ENCODE measurements at regions not wholly inside any gene's neighbourhood (a gene's known extent, or its start where the extent isn't known, plus 50 kb on each side); places are given as distances from the start of the nearest gene placed in this dataset.

GRCh38 chr5:123882319-123882964 lies 370.5 kb downstream of the CSNK1G3 start:
- no peak for DNase-seq
- Histone ChIP-seq H3K4me3 (peak overlapping the region in 1 of 4 donors; percentile 2), H3K36me3 (no peaks in the 10 kb centered on the region), H3K9me3 (no peaks in the 10 kb centered on the region), H3K27ac (no peak overlapping the region), H3K4me1 (peaks cover 7 to 21% (median 9%) of the 10 kb centered on the region in 4 donors), H3K27me3 (no peaks in the 10 kb centered on the region)
- 51 to 55% methylated on average over 5 of the region's 5 CpGs for WGBS, 2 donors
- TF ChIP-seq CTCF (IDR thresholded peaks at IDR 0.05): no peak
- no peak for TF ChIP-seq EP300 (IDR thresholded peaks at IDR 0.05)
- no peak for TF ChIP-seq POLR2A (IDR thresholded peaks at IDR 0.05)
- no peak for TF ChIP-seq POLR2AphosphoS5 (IDR thresholded peaks at IDR 0.05)
- no peak for ATAC-seq (ENCODE audit: low FRiP score in 2 of 2)

DNA sequence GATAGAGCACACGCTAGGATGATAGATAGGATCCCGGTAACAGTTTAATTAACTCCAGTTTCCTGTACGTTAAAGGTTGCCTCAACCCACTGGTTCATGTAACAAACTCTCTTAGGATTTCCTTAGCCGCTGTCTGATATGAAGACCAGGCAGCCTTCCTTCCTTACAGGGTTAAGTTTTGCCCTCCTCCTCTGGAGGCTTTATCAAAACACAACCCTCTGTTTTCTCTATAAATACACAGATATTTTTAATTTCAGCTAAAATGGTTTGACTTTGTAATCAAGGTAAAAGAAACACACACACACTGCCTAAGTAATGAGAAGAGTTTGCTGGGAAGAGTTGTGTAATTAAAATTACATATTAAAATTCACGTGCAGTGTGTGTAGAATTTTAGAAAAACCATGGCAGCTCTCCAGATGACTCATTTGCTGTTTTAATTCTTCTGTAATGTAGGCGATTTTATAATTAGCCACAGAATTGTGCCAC lies 369.8 kb downstream of the CSNK1G3 start:
- H3K4me3 ChIP-seq: no peak overlapping the region
- WGBS, 2 donors: 28 to 30% methylated on average over 6 of the region's 6 CpGs
- no peak for ATAC-seq (ENCODE audit: low FRiP score in 2 of 2)

GRCh38 chr5:123880875-123881274 lies 368.9 kb downstream of the CSNK1G3 start:
- Histone ChIP-seq H3K27me3 (no peaks in the 10 kb centered on the region), H3K36me3 (no peaks in the 10 kb centered on the region), H3K9me3 (no peaks in the 10 kb centered on the region), H3K4me1 (peaks cover 7 to 21% (median 10%) of the 10 kb centered on the region in 4 donors), H3K27ac (no peak overlapping the region), H3K4me3 (no peak overlapping the region)
- no peak for TF ChIP-seq EP300 (IDR thresholded peaks at IDR 0.05)
- no peak for TF ChIP-seq CTCF (IDR thresholded peaks at IDR 0.05)
- TF ChIP-seq POLR2A (IDR thresholded peaks at IDR 0.05): no peak
- TF ChIP-seq POLR2AphosphoS5 (IDR thresholded peaks at IDR 0.05): no peak
- ATAC-seq (ENCODE audit: low FRiP score in 2 of 2): no peak
- DNase-seq: no peak

More for the DNA sequence above, 369.8 kb downstream of the CSNK1G3 start:
- no peak for TF ChIP-seq POLR2A (IDR thresholded peaks at IDR 0.05)
- no peak for TF ChIP-seq EP300 (IDR thresholded peaks at IDR 0.05)
- no peak for TF ChIP-seq CTCF (IDR thresholded peaks at IDR 0.05)
- TF ChIP-seq POLR2AphosphoS5 (IDR thresholded peaks at IDR 0.05): no peak
- Histone ChIP-seq H3K4me1 (peaks cover 7 to 21% (median 9%) of the 10 kb centered on the region in 4 donors), H3K27ac (no peak overlapping the region), H3K9me3 (no peaks in the 10 kb centered on the region), H3K36me3 (no peaks in the 10 kb centered on the region), H3K27me3 (no peaks in the 10 kb centered on the region)
- no peak for DNase-seq

DNA sequence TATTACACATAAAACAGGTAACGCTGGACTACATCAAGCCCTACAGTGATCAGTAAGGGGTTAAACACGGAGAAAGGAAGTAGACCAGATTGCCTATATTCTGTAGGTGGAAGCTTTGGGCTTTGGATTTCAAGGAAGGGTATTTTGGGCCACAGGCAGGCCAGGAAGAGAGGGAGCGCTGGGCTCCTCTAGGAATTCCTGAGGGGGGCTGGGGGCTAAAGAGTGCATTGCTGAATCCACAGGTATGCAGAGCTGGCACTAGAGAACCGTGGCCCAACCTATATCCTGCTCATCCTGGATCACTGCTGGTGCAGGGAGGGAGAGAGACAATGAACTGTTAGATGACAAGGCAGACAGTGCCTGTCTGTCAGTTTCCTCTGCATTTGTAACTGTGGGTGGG lies 367.1 kb downstream of the CSNK1G3 start:
- Histone ChIP-seq H3K27ac (no peak overlapping the region), H3K36me3 (no peaks in the 10 kb centered on the region), H3K27me3 (no peaks in the 10 kb centered on the region), H3K4me1 (peaks cover 14 to 35% (median 18%) of the 10 kb centered on the region in 4 donors), H3K9me3 (no peaks in the 10 kb centered on the region), H3K4me3 (no peak overlapping the region)
- 67 to 76% methylated on average over 4 of the region's 4 CpGs for WGBS, 2 donors
- DNase-seq (no peak), ATAC-seq (ENCODE audit: low FRiP score in 2 of 2) (no peak)
- no peak for TF ChIP-seq POLR2AphosphoS5 (IDR thresholded peaks at IDR 0.05)
- no peak for TF ChIP-seq CTCF (IDR thresholded peaks at IDR 0.05)
- no peak for TF ChIP-seq POLR2A (IDR thresholded peaks at IDR 0.05)
- no peak for TF ChIP-seq EP300 (IDR thresholded peaks at IDR 0.05)

- no peaks in the 10 kb centered on the region for H3K27me3 ChIP-seq
- H3K9me3 ChIP-seq: no peaks in the 10 kb centered on the region
- ATAC-seq (ENCODE audit: low FRiP score in 2 of 2): no peak
- H3K27ac ChIP-seq: no peak overlapping the region
- 88 to 92% methylated on average over 4 of the region's 4 CpGs for WGBS, 2 donors
- H3K4me1 ChIP-seq: peaks cover 5 to 17% (median 11%) of the 10 kb centered on the region in 4 donors
- no peaks in the 10 kb centered on the region for H3K36me3 ChIP-seq
- no peak for DNase-seq
- TF ChIP-seq EP300 (IDR thresholded peaks at IDR 0.05) (no peak), POLR2A (IDR thresholded peaks at IDR 0.05) (no peak), POLR2AphosphoS5 (IDR thresholded peaks at IDR 0.05) (no peak), CTCF (IDR thresholded peaks at IDR 0.05) (no peak)
- H3K4me3 ChIP-seq: no peak overlapping the region
Observed at GRCh38 chr5:123876276-123876790, 364.4 kb downstream of the CSNK1G3 start.
